Motor neuron (in vitro differentiated cells): ENCODE measurements at regions not wholly inside any gene's neighbourhood (a gene's known extent, or its start where the extent isn't known, plus 50 kb on each side); places are given as distances from the start of the nearest gene placed in this dataset.

ENCODE experiments used
- ATAC-seq, 8 experiments: fragments of 200-7000 bp; cut with Tn5 transposase; replicated peaks in 6 of 8; 2 replicates each; pipeline ENCODE4 v1.8.0; 2021; ENCODE audit warnings: mild to moderate bottlenecking in 8 of 8, moderate library complexity in 8 of 8
- H3K27ac ChIP-seq, 2 donors: fragments of 250-450 bp; sonication (Bioruptor Pico); 2 replicates each; pipeline ENCODE4 v1.9.0; 2021; ENCODE audit warnings: antibody characterized with exemption in 2 of 2, mild to moderate bottlenecking in 2 of 2, moderate library complexity in 1 of 2
- H3K4me1 ChIP-seq, 2 donors: fragments of 250-450 bp; sonication (Bioruptor Pico); replicated peaks in 1 of 2; 2 replicates each; pipeline ENCODE4 v1.6.1; 2021; ENCODE audit warnings: antibody characterized with exemption in 2 of 2, mild to moderate bottlenecking in 2 of 2, moderate library complexity in 1 of 2
- H3K4me3 ChIP-seq, 5 donors: fragments of 250-450 bp; sonication (Bioruptor Pico); 2 replicates each; pipeline ENCODE4 v1.9.0; 2021; ENCODE audit warnings: antibody characterized with exemption in 5 of 5, mild to moderate bottlenecking in 5 of 5, moderate library complexity in 4 of 5
- WGBS, 10 experiments: fragments of 450-650 bp; shearing (Covaris generic); methylation state at CpG; one replicate each; pipeline ENCODE4 v1.0.0; 2022; 5-methylcytosine and 5-hydroxymethylcytosine counted together
- in situ Hi-C, 9 experiments: fragments of 400-800 bp; cut with MboI; loops; one replicate each; pipeline ENCODE4 v1.15.0; 2021; ENCODE audit warnings: low sequenced_read_pairs in 9 of 9, low pct_unique_long_range_greater_than_20kb in 2 of 9; ENCODE audit not compliant: unreplicated experiment in 9 of 9

DNA sequence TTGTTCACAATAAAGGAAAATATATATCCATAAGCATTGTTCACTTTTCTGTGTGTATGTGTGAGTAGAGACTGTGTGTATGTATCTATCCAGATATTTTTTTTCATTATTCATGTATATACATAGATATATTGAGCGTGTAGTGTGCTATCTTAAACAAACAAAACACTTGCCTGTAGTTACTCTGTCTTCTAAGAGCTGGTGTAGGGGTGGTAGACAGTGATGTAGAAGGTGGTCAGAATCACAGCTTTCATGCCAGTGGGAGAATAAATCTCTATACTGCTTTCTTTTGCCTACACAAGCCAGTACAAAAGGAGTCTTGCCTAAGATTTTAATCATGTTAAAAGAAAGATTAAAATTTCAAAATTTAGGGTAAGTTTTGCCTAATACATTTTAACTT lies 122.0 kb downstream of the UCHL5 start:
- ATAC-seq: no peak
- 33 to 100% (median 71%) methylated on average over 1 of the region's 1 CpG; no CpG with 5 or more reads in 3 of the 10 experiments for WGBS, 10 experiments
- Histone ChIP-seq H3K27ac (no peak overlapping the region), H3K4me3 (no peak overlapping the region), H3K4me1 (no peaks in the 10 kb centered on the region)
- in situ Hi-C loops: no loop called here

DNA sequence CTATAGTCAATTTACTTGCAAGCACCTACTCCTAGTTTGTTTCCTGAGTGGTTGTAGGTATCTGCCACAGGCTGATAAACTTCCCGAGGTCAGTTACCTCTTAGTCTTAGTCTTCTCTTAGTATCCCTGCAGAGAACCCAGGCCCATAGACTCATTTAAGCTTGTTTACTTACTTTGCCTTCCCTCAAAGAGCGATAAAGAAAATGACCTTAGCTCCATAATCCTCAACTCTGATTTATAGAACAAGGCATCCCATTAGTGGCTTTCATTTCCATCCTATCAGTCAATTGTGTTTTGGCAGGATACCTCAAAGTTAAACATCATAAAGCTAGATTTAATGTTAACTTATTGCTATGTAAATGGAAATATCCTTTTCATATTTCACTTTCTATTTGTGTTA lies 119.7 kb downstream of the UCHL5 start:
- Histone ChIP-seq H3K4me3 (no peak overlapping the region), H3K4me1 (no peaks in the 10 kb centered on the region), H3K27ac (no peak overlapping the region)
- in situ Hi-C loops: no loop called here
- WGBS, 10 experiments: 36 to 100% (median 90%) methylated on average over 1 to 2 of the region's 2 CpGs
- no peak for ATAC-seq

- in situ Hi-C loops: no loop called here
- ATAC-seq: no peak
These were observed 118.5 kb downstream of the UCHL5 start for GRCh38 chr1:192940658-192941057.

GRCh38 chr1:192941722-192942411 lies 117.3 kb downstream of the UCHL5 start:
- Histone ChIP-seq H3K4me1 (no peaks in the 10 kb centered on the region), H3K4me3 (no peak overlapping the region), H3K27ac (no peak overlapping the region)
- in situ Hi-C loops: no loop called here
- no peak for ATAC-seq
- 91 to 100% (median 96%) methylated on average over 2 to 5 of the region's 5 CpGs; no CpG with 5 or more reads in 1 of the 10 experiments for WGBS, 10 experiments

More at GRCh38 chr1:192940658-192941057, 118.5 kb downstream of the UCHL5 start:
- Histone ChIP-seq H3K4me1 (no peaks in the 10 kb centered on the region), H3K4me3 (no peak overlapping the region), H3K27ac (no peak overlapping the region)

DNA sequence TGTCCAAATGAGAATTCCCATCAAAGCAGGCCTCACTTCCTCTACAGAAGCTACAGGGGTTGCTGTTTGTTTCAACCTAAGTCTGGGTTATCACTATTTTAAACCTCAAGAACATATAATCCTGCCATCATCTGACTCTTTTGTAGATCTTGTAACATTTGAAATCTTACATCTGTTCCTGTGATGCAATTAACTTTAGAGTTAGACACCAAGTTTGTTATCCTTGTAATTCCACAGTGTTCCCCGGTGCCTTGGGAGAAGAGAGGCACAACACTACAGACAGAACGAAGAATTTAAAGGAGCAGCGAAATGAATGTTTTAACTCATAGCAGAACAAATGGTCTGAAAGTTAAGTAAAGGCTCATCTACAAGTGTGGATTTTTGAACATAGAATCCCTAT lies 116.1 kb downstream of the UCHL5 start:
- Histone ChIP-seq H3K4me1 (no peaks in the 10 kb centered on the region), H3K4me3 (no peak overlapping the region), H3K27ac (no peak overlapping the region)
- in situ Hi-C loops: no loop called here
- ATAC-seq: no peak
- 58 to 95% (median 89%) methylated on average over 1 to 3 of the region's 3 CpGs for WGBS, 10 experiments

- no peaks in the 10 kb centered on the region for H3K4me1 ChIP-seq
- no peak overlapping the region for H3K27ac ChIP-seq
- H3K4me3 ChIP-seq: no peak overlapping the region
- in situ Hi-C loops: no loop called here
- ATAC-seq: no peak
- WGBS, 10 experiments: 60 to 100% (median 89%) methylated on average over 1 of the region's 1 CpG; no CpG with 5 or more reads in 1 of the 10 experiments
These were observed 115.6 kb downstream of the UCHL5 start for GRCh38 chr1:192943522-192943921.

DNA sequence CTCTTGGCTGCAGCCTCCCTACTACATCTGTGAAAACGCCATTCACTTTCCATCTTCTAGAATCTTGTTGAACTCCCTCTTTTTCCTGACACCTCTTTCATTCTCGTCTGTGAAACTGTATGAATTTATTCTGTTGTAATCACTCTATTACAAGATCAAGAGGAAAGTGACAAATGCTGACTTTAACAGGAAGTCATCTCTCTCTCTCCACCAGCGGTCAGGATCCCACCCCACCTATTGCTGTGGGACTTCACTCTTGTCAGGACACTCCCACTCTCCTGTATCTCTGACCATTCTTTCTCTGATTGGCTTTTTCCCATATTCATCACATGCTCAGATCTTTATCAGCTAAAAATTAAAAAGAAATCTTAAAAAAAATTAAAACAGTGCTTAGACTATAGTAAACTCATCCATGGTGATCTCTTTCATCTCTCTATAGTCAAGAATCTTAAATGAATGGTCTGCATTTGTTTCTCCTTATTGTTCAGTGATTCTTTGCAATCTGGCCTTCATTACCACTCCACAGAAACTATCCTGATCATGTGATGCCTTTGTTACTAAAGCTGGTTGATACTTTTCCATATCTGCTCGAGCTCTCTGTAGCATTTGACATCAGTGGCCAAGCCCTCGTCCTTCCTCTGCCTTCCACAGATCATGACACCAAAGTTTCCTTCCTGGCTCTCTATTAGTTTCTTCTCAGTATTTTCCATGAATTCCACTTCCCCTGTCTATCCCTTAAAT lies 113.6 kb downstream of the UCHL5 start:
- H3K4me1 ChIP-seq: no peaks in the 10 kb centered on the region
- 44 to 98% (median 85%) methylated on average over 4 to 5 of the region's 5 CpGs for WGBS, 10 experiments

DNA sequence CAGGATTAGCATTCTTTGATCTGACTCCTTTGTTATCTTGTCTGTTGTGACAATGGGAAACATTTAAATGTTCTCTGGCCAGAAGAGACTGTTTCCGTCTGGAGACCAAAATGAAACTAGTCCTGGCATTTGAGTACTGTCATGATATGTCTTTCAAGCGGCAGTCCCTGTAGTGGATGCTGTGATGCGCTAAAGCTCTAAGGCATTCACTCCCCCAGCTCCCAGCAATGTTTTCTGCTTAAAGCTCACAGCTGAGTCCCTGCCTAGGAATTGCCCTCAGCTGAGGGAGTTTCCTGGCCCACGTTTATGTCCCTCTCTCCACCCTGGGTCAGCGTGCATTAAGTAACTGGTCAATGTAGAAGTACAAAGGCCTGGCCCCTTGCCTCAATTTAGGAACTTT lies 109.4 kb downstream of the UCHL5 start:
- 81 to 100% (median 91%) methylated on average over 2 to 5 of the region's 5 CpGs; no CpG with 5 or more reads in 2 of the 10 experiments for WGBS, 10 experiments
- in situ Hi-C loops: no loop called here
- H3K4me1 ChIP-seq: no peaks in the 10 kb centered on the region
- H3K4me3 ChIP-seq: no peak overlapping the region
- H3K27ac ChIP-seq: no peak overlapping the region
- ATAC-seq: no peak

More for the DNA sequence above, 113.6 kb downstream of the UCHL5 start:
- Histone ChIP-seq H3K27ac (no peak overlapping the region), H3K4me3 (no peak overlapping the region)
- no peak for ATAC-seq
- in situ Hi-C loops: no loop called here

GRCh38 chr1:192950926-192951325 lies 108.2 kb downstream of the UCHL5 start:
- Histone ChIP-seq H3K4me3 (no peak overlapping the region), H3K4me1 (no peaks in the 10 kb centered on the region), H3K27ac (no peak overlapping the region)
- in situ Hi-C loops: no loop called here
- 96 to 100% (median 100%) methylated on average over 1 to 3 of the region's 3 CpGs; no CpG with 5 or more reads in 2 of the 10 experiments for WGBS, 10 experiments
- ATAC-seq: no peak

- no peak overlapping the region for H3K27ac ChIP-seq
- ATAC-seq: peak; percentile 30 to 96 (median 88)
These were observed 107.3 kb downstream of the UCHL5 start for GRCh38 chr1:192951691-192952460.

DNA sequence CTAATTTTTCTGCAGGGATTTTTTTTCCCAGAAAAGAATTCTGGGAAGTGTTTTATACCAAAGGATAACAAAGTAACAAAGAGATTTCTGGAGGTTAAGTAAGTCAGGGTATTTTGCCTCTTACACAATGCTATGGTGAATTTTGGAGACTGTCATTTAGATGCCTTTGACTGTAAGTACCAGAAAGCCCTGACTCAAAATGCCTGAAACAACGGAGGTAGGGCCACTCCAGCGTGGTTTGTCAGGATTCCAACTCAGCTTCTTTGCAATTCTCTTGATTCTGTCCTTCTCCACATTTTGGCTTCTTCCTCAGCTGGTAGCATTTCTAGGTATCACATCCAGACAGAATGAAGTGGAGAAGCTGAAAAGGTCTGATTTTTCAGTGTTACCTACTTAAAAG lies 106.5 kb downstream of the UCHL5 start:
- H3K4me1 ChIP-seq: no peaks in the 10 kb centered on the region
- no peak overlapping the region for H3K4me3 ChIP-seq
- no peak overlapping the region for H3K27ac ChIP-seq
- in situ Hi-C loops: no loop called here
- WGBS, 10 experiments: 50 to 86% (median 79%) methylated on average over 2 of the region's 2 CpGs; no CpG with 5 or more reads in 4 of the 10 experiments
- no peak for ATAC-seq

More at GRCh38 chr1:192951691-192952460, 107.3 kb downstream of the UCHL5 start:
- 30 to 87% (median 78%) methylated on average over 2 to 6 of the region's 6 CpGs for WGBS, 10 experiments
- in situ Hi-C loops: no loop called here
- Histone ChIP-seq H3K4me1 (no peaks in the 10 kb centered on the region), H3K4me3 (no peak overlapping the region)

GRCh38 chr1:192954705-192955265 lies 104.4 kb downstream of the UCHL5 start:
- Histone ChIP-seq H3K4me3 (no peak overlapping the region), H3K4me1 (no peaks in the 10 kb centered on the region), H3K27ac (no peak overlapping the region)
- peak in 5 of 8 experiments; percentile 59 to 77 (median 71) for ATAC-seq
- in situ Hi-C loops: no loop called here
- 20 to 95% (median 81%) methylated on average over 1 to 7 of the region's 7 CpGs for WGBS, 10 experiments

DNA sequence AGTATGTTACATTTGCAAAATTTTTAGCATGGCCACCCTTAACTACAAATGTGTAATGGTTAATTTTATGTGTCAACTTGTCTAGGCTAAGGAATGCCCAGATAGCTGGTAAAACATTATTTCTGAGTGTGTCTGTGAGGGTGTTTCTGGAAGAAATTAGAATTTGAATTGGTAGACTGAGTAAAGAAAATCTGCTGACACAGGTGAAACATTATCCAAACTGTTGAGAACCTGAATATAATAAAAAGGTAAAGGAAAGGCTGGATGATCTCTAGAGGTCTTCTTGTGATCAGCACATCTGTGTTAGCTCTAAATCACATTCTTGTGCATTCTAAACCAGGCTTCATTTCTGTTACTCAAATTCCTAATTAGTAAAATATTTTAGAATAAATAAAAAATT lies 100.8 kb downstream of the UCHL5 start:
- Histone ChIP-seq H3K27ac (no peak overlapping the region), H3K4me1 (no peaks in the 10 kb centered on the region), H3K4me3 (no peak overlapping the region)
- no peak for ATAC-seq
- in situ Hi-C loops: no loop called here
